GM13977 (cell line): ENCODE measurements at regions not wholly inside any gene's neighbourhood (a gene's known extent, or its start where the extent isn't known, plus 50 kb on each side); places are given as distances from the start of the nearest gene placed in this dataset.

Experiments used
- DNase-seq: peaks from one replicate; pipeline ENCODE4 v3.0.0; 2012; ENCODE audit warnings: low spot score
- CTCF ChIP-seq: IDR thresholded peaks from 2 replicates; pipeline ENCODE4 v1.5.1; 2012; ENCODE audit warnings: mild to moderate bottlenecking, control low read depth; ENCODE audit not compliant: insufficient read depth; ENCODE audit errors: extremely low read depth, missing control alignments
- in situ Hi-C: fragments of 300-500 bp; cut with MboI; formaldehyde crosslinking; loops from one replicate; pipeline ENCODE4 v1.12.0; 2022; ENCODE audit warnings: low sequenced_read_pairs, low pct_unique_long_range_greater_than_20kb, mixed read lengths, inconsistent platforms; ENCODE audit not compliant: unreplicated experiment

GRCh38 chr11:91835051-91835560 is 389.5 kb upstream of the FAT3 start:
- in situ Hi-C loops: no loop called here
- DNase-seq: no peak
- no peak for TF ChIP-seq CTCF

- no peak for DNase-seq
- no peak for TF ChIP-seq CTCF
- in situ Hi-C loops: no loop called here
These were observed 395.7 kb upstream of the FAT3 start for GRCh38 chr11:91828901-91829300.

GRCh38 chr11:91825777-91826176 is 398.8 kb upstream of the FAT3 start:
- no peak for TF ChIP-seq CTCF
- in situ Hi-C loops: no loop called here

GRCh38 chr11:91823252-91823830 is 401.3 kb upstream of the FAT3 start:
- no peak for TF ChIP-seq CTCF
- in situ Hi-C loops: no loop called here
- no peak for DNase-seq

More at GRCh38 chr11:91825777-91826176, 398.8 kb upstream of the FAT3 start:
- no peak for DNase-seq

GRCh38 chr11:91822805-91823204 is 401.8 kb upstream of the FAT3 start:
- DNase-seq: no peak
- no peak for TF ChIP-seq CTCF
- in situ Hi-C loops: no loop called here

GRCh38 chr11:91820709-91821108 is 403.9 kb upstream of the FAT3 start:
- no peak for DNase-seq
- no peak for TF ChIP-seq CTCF
- in situ Hi-C loops: no loop called here

- no peak for DNase-seq
- in situ Hi-C loops: no loop called here
- no peak for TF ChIP-seq CTCF
These were observed 404.8 kb upstream of the FAT3 start for GRCh38 chr11:91819777-91820176.
